Right atrium auricular region (tissue), 2 donors: ENCODE measurements at regions not wholly inside any gene's neighbourhood (a gene's known extent, or its start where the extent isn't known, plus 50 kb on each side); places are given as distances from the start of the nearest gene placed in this dataset.

Source experiments
- DNase-seq: peaks from one replicate; pipeline ENCODE4 v3.0.0-alpha.2; 2019; ENCODE audit warnings: low spot score
- H3K27ac ChIP-seq, 2 donors: fragments of 200-600 bp; sonication (generic); 1 replicate in 1 of 2; 2 replicates in 1 of 2; pipeline ENCODE4 v1.5.1; 2016 to 2019
- H3K27me3 ChIP-seq, 2 donors: fragments of 200-600 bp; sonication (generic); one replicate each; pipeline versions ENCODE4 v1.5.1 to v1.6.0; 2017 to 2019
- H3K36me3 ChIP-seq: fragments of 200-600 bp; sonication (generic); one replicate; pipeline ENCODE4 v1.5.1; 2016
- H3K4me1 ChIP-seq, 2 donors: fragments of 200-600 bp; sonication (generic); one replicate each; pipeline versions ENCODE4 v1.5.1 to v1.6.0; 2017 to 2019
- H3K4me3 ChIP-seq, 2 donors: fragments of 200-600 bp; sonication (generic); 1 replicate in 1 of 2; 2 replicates in 1 of 2; pipeline ENCODE4 v1.5.1; 2017 to 2019; ENCODE audit warnings: mild to moderate bottlenecking in 1 of 2, moderate library complexity in 1 of 2
- H3K9me3 ChIP-seq, 2 donors: fragments of 200-600 bp; sonication (generic); one replicate each; pipeline ENCODE4 v1.5.1; 2019
- TF ChIP-seq, protein P1 (sequence below), 2 donors: fragments of 200-600 bp; sonication (generic); IDR thresholded peaks; one replicate each; pipeline ENCODE4 v1.5.1; 2019; ENCODE audit warnings: antibody characterized with exemption in 2 of 2

DNA sequence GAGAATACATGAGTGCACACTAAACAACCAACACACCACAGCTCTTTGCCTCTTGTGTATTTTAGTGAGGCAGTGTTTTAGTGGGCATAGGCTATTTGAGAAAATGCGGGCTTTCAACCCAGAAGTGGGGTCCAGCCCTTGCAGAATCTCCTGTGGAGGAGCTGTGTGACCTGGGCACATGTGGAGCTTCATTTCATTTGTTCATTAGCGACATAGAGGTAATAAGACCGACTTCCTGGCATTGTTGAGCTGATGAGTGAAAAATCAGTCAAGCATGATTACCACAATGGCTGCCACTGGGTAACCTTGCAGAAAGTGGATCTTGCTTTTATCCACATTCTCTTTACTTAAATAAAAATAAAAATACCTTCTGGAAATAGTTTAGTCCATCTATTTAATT lies 923.5 kb downstream of the BCL11B start:
- no peak for DNase-seq
- H3K27ac ChIP-seq = no peak overlapping the region
- no peaks in the 10 kb centered on the region for H3K9me3 ChIP-seq
- H3K27me3 ChIP-seq = no peaks in the 10 kb centered on the region
- TF ChIP-seq, protein P1, sequence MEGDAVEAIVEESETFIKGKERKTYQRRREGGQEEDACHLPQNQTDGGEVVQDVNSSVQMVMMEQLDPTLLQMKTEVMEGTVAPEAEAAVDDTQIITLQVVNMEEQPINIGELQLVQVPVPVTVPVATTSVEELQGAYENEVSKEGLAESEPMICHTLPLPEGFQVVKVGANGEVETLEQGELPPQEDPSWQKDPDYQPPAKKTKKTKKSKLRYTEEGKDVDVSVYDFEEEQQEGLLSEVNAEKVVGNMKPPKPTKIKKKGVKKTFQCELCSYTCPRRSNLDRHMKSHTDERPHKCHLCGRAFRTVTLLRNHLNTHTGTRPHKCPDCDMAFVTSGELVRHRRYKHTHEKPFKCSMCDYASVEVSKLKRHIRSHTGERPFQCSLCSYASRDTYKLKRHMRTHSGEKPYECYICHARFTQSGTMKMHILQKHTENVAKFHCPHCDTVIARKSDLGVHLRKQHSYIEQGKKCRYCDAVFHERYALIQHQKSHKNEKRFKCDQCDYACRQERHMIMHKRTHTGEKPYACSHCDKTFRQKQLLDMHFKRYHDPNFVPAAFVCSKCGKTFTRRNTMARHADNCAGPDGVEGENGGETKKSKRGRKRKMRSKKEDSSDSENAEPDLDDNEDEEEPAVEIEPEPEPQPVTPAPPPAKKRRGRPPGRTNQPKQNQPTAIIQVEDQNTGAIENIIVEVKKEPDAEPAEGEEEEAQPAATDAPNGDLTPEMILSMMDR (IDR thresholded peaks at IDR 0.05) = no peak
- no peaks in the 10 kb centered on the region for H3K4me1 ChIP-seq
- no peak overlapping the region for H3K4me3 ChIP-seq
- no peaks in the 10 kb centered on the region for H3K36me3 ChIP-seq

GRCh38 chr14:98350213-98350612 lies 921.8 kb downstream of the BCL11B start:
- H3K4me3 ChIP-seq = no peak overlapping the region
- no peaks in the 10 kb centered on the region for H3K27me3 ChIP-seq
- H3K36me3 ChIP-seq = no peaks in the 10 kb centered on the region
- H3K27ac ChIP-seq = no peak overlapping the region
- DNase-seq = no peak
- no peaks in the 10 kb centered on the region for H3K9me3 ChIP-seq
- no peaks in the 10 kb centered on the region for H3K4me1 ChIP-seq
- TF ChIP-seq, protein P1 (IDR thresholded peaks at IDR 0.05) = no peak

DNA sequence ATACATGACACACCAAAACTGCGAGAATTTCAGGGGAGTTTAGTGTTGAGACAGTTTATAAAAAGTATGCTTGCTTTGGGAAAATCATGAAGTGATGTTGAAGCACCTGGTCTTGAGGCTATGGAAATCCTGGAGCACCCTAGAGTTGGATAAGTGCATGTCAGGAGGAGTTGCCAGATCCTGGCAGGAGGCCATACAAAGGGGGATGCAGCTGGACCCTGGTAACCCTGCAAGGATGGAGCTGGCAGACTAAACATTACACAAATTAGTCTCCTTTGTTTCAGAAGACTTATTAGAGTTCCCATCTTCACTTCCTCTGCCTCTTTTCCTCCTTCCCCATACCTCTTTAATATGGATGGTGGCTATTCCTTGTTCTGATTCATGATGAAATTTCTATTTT lies 907.0 kb downstream of the BCL11B start:
- H3K4me3 ChIP-seq = no peak overlapping the region
- H3K36me3 ChIP-seq = no peaks in the 10 kb centered on the region
- TF ChIP-seq, protein P1 (IDR thresholded peaks at IDR 0.05) = no peak
- DNase-seq = no peak
- no peaks in the 10 kb centered on the region for H3K4me1 ChIP-seq
- H3K27ac ChIP-seq = no peak overlapping the region
- no peaks in the 10 kb centered on the region for H3K27me3 ChIP-seq
- no peaks in the 10 kb centered on the region for H3K9me3 ChIP-seq

DNA sequence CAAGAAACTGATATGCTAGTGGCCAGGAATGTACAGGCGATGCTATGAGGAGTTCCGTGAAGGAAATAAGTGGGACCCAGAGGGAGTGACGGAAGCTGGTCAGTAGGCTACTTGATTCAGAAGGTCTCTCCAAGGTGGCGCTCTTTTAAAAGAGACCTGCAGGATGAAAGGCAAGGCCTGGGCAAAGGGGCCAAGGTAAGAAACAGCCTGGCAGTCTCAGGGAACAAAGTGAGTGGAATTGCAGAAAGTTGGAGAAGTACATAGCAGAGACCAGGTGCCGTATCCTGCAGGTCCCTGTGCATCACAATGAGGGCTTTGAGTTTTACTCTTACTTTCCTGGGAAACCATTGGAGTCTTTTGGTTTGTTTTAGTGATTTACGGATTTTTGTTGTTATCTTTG lies 905.6 kb downstream of the BCL11B start:
- H3K9me3 ChIP-seq = no peaks in the 10 kb centered on the region
- H3K4me1 ChIP-seq = no peaks in the 10 kb centered on the region
- no peak overlapping the region for H3K27ac ChIP-seq
- H3K36me3 ChIP-seq = no peaks in the 10 kb centered on the region
- H3K27me3 ChIP-seq = no peaks in the 10 kb centered on the region
- no peak overlapping the region for H3K4me3 ChIP-seq
- DNase-seq = no peak
- TF ChIP-seq, protein P1 (IDR thresholded peaks at IDR 0.05) = no peak

DNA sequence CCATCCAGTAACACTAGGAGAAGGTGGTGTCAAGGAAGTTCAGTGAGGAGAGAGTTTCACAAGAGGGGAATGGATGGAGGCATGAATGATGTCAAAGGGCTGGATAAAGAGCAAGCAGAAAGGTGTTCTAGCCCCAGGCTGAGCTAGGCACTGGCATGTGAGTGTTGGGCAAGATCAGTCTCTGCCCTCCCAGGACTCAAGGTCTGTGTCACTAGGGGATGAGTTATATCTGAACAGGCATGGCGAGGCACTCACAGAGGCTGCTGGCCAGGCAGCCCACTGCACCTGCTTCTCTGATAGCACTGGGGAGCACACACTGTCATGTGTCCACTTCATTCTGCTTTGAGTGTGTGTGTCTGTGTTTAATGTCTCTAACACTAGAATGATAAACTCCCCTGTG lies 903.8 kb downstream of the BCL11B start:
- H3K27ac ChIP-seq = no peak overlapping the region
- H3K27me3 ChIP-seq = no peaks in the 10 kb centered on the region
- no peaks in the 10 kb centered on the region for H3K9me3 ChIP-seq
- no peaks in the 10 kb centered on the region for H3K4me1 ChIP-seq
- DNase-seq = no peak
- no peak overlapping the region for H3K4me3 ChIP-seq
- H3K36me3 ChIP-seq = no peaks in the 10 kb centered on the region
- TF ChIP-seq, protein P1 (IDR thresholded peaks at IDR 0.05) = no peak

GRCh38 chr14:98368916-98369315 lies 903.1 kb downstream of the BCL11B start:
- Histone ChIP-seq H3K27me3 (no peaks in the 10 kb centered on the region), H3K4me3 (no peak overlapping the region), H3K27ac (no peak overlapping the region), H3K9me3 (no peaks in the 10 kb centered on the region), H3K36me3 (no peaks in the 10 kb centered on the region), H3K4me1 (no peaks in the 10 kb centered on the region)
- TF ChIP-seq, protein P1 (IDR thresholded peaks at IDR 0.05) = no peak
- no peak for DNase-seq
